ENCODE measurements at regions not wholly inside any gene's neighbourhood (a gene's known extent, or its start where the extent isn't known, plus 50 kb on each side); places are given as distances from the start of the nearest gene placed in this dataset.
A peak's percentile ranks its signal among the peaks of the same experiment; 100 is the strongest.
"Not testable (repeated sequence)": the region's sequence is repeated elsewhere in the genome, so short reads cannot be mapped to it uniquely, and the experiment has no call there.

DNA sequence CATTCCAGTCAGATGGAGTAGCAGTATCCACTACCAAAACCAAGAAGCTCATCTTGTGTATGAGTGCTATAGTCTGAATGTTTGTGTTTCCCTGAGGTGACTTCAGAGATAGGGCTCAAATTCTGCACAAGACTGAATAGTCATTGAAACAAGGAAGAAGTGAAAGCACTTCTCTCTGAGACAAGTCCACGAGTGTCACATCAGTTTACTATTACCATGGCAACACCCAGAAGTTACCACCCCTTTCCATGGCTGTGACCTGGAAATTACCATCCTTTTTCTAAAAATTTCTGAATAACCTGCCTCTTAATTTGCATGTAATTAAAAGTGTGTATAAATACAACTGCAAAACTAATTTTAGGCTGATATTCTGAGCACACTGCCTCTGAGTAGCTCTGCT lies 682.1 kb upstream of the ADGRB3 start:
- POLR2A ChIA-PET, result no interaction called here
- Histone ChIP-seq H3K36me3 (ENCODE audit: control insufficient read depth in 2 of 2, insufficient read depth in 2 of 2, low read length in 1 of 2) (no peaks in the 10 kb centered on the region), H2AFZ (ENCODE audit: control insufficient read depth, low read depth, low read length) (no peak overlapping the region), H3K9ac (ENCODE audit: control insufficient read depth, insufficient read depth, low read length) (no peak overlapping the region), H3K4me2 (ENCODE audit: control insufficient read depth, insufficient read depth) (no peak overlapping the region), H3K27ac (ENCODE audit: control insufficient read depth, insufficient read depth) (no peak overlapping the region), H3K79me2 (ENCODE audit: control insufficient read depth, insufficient read depth, low read length) (no peaks in the 10 kb centered on the region), H4K20me1 (ENCODE audit: control insufficient read depth, insufficient read depth) (no peaks in the 10 kb centered on the region), H3K4me3 (no peak overlapping the region), H3K4me1 (ENCODE audit: control insufficient read depth, insufficient read depth, low read length) (no peaks in the 10 kb centered on the region), H3K9me3 (replicated peaks; ENCODE audit: control insufficient read depth, insufficient read depth, low read length) (no peaks in the 10 kb centered on the region; the same call in 2 of the 3 replicates), H3K27me3 (replicated peaks in 1 of 2; ENCODE audit: control insufficient read depth in 2 of 2, insufficient read depth in 2 of 2, low read length in 1 of 2) (no peaks in the 10 kb centered on the region)
- CTCF ChIA-PET, result no interaction called here
- no TSS peak for BruUV-seq (replicated peaks)
- in situ Hi-C loops (cut with MboI), result no loop called here
- SMC1A ChIA-PET (ENCODE audit: uncharacterized antibody, unreplicated experiment), result interaction anchor here (1.0 kb wide), 1 partner anchor 9 kb away, joined by 6 read pairs; no protein-coding TSS in a partner anchor
- RAD21 ChIA-PET (ENCODE audit: unreplicated experiment), result no interaction called here
- FAIRE-seq (no peak), ATAC-seq (peak; percentile 36; the same call in 1 of the 3 replicates), DNase-seq (ENCODE audit: low read depth, low spot score) (no peak)
- intact Hi-C loops (cut with micrococcal nuclease; ENCODE audit: unreplicated experiment), result no loop called here
- TF ChIP-seq STAT3 (IDR thresholded peaks at IDR 0.05; ENCODE audit: low read depth, low read length), result no peak
- 0 out of 2 replicates have a peak, but pooled peaks have one; percentile 32 for TF ChIP-seq BMI1 (IDR thresholded peaks at IDR 0.05; ENCODE audit: borderline replicate concordance)
- 0% methylated on average over 1 of the region's 1 CpG for WGBS (ENCODE audit: insufficient coverage, insufficient replicate concordance, low lambda C conversion rate, missing lambda C conversion rate)

DNA sequence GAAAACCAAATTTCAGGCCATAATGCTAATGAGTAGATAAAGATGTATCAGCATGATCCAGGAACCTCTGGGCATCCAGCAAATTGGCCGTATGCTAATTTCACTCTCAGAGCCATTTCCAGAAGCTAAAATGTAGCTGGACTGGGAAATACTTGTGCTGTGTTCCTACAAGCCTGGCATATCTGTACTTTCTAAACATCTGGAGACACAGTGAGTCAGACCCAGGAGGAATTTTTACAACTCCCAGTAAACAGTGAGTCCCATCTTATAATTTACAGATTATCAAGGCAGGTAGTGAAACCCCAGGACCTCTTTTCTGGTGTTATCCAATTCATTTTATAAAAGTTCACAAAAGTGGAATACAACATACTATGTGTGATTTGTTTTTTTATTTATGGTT lies 683.0 kb upstream of the ADGRB3 start:
- Histone ChIP-seq H3K79me2 (ENCODE audit: control insufficient read depth, insufficient read depth, low read length) (no peaks in the 10 kb centered on the region), H3K4me2 (ENCODE audit: control insufficient read depth, insufficient read depth) (no peak overlapping the region), H3K9ac (ENCODE audit: control insufficient read depth, insufficient read depth, low read length) (no peak overlapping the region), H3K4me1 (ENCODE audit: control insufficient read depth, insufficient read depth, low read length) (no peaks in the 10 kb centered on the region), H3K4me3 (no peak overlapping the region), H3K36me3 (ENCODE audit: control insufficient read depth in 2 of 2, insufficient read depth in 2 of 2, low read length in 1 of 2) (no peaks in the 10 kb centered on the region), H2AFZ (ENCODE audit: control insufficient read depth, low read depth, low read length) (no peak overlapping the region), H3K27ac (ENCODE audit: control insufficient read depth, insufficient read depth) (no peak overlapping the region), H4K20me1 (ENCODE audit: control insufficient read depth, insufficient read depth) (no peaks in the 10 kb centered on the region), H3K9me3 (replicated peaks; ENCODE audit: control insufficient read depth, insufficient read depth, low read length) (no peaks in the 10 kb centered on the region; the same call in 2 of the 3 replicates), H3K27me3 (replicated peaks in 1 of 2; ENCODE audit: control insufficient read depth in 2 of 2, insufficient read depth in 2 of 2, low read length in 1 of 2) (no peaks in the 10 kb centered on the region)
- ChIA-PET SMC1A (ENCODE audit: uncharacterized antibody, unreplicated experiment) (interaction anchor here (0.8 to 1.2 kb wide), 2 partner anchors 9 to 18 kb away, joined by 3 to 4 read pairs; no protein-coding TSS in a partner anchor), POLR2A (interaction anchor here (1.1 kb wide), 1 partner anchor 20 kb away, joined by 3 read pairs; no protein-coding TSS in a partner anchor), CTCF (interaction anchor here (1.3 kb wide), 1 partner anchor 22 kb away, joined by 3 read pairs; no protein-coding TSS in a partner anchor), RAD21 (ENCODE audit: unreplicated experiment) (no interaction called here)
- WGBS (ENCODE audit: insufficient coverage, insufficient replicate concordance, low lambda C conversion rate, missing lambda C conversion rate), result 0% methylated on average over 1 of the region's 1 CpG
- no TSS peak for BruUV-seq (replicated peaks)
- DNase-seq (ENCODE audit: low read depth, low spot score) (no peak), FAIRE-seq (no peak), ATAC-seq (no peak)
- TF ChIP-seq CREB1 (IDR thresholded peaks at IDR 0.05; ENCODE audit: low read depth) (no peak), TCF12 (IDR thresholded peaks at IDR 0.05; ENCODE audit: low read depth, low read length) (no peak), ZNF24 (IDR thresholded peaks at IDR 0.05) (no peak), ESRRA (IDR thresholded peaks at IDR 0.05; ENCODE audit: low read length) (no peak), IRF4 (IDR thresholded peaks at IDR 0.05; ENCODE audit: low read depth, low read length) (no peak), RAD51 (IDR thresholded peaks at IDR 0.05) (no peak), NFYA (IDR thresholded peaks at IDR 0.05; ENCODE audit: borderline replicate concordance, low read depth, low read length) (no peak)
- TF ChIP-seq, protein P1, sequence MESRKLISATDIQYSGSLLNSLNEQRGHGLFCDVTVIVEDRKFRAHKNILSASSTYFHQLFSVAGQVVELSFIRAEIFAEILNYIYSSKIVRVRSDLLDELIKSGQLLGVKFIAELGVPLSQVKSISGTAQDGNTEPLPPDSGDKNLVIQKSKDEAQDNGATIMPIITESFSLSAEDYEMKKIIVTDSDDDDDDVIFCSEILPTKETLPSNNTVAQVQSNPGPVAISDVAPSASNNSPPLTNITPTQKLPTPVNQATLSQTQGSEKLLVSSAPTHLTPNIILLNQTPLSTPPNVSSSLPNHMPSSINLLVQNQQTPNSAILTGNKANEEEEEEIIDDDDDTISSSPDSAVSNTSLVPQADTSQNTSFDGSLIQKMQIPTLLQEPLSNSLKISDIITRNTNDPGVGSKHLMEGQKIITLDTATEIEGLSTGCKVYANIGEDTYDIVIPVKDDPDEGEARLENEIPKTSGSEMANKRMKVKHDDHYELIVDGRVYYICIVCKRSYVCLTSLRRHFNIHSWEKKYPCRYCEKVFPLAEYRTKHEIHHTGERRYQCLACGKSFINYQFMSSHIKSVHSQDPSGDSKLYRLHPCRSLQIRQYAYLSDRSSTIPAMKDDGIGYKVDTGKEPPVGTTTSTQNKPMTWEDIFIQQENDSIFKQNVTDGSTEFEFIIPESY (IDR thresholded peaks at IDR 0.05), result no peak
- in situ Hi-C loops (cut with MboI), result no loop called here
- intact Hi-C loops (cut with micrococcal nuclease; ENCODE audit: unreplicated experiment), result no loop called here

DNA sequence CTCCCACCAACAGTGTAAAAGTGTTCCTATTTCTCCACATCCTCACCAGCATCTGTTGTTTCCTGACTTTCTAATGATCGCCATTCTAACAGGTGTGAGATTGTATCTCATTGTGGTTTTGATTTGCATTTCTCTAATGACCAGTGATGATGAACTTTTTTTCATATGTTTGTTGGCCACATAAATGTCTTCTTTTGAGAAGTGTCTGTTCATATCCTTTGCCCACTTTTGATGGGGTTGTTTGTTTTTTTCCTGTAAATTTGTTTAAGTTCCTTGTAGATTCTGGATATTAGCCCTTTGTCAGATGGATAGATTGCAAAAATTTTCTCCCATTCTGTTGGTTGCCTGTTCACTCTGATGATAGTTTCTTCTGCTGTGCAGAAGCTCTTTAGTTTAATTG lies 687.3 kb upstream of the ADGRB3 start:
- SMC1A ChIA-PET (ENCODE audit: uncharacterized antibody, unreplicated experiment); BruUV-seq (replicated peaks); ATAC-seq; H3K27me3 ChIP-seq (replicated peaks in 1 of 2; ENCODE audit: control insufficient read depth in 2 of 2, insufficient read depth in 2 of 2, low read length in 1 of 2); POLR2A ChIA-PET; in situ Hi-C loops (cut with MboI); DNase-seq (ENCODE audit: low read depth, low spot score); H3K4me2 ChIP-seq (ENCODE audit: control insufficient read depth, insufficient read depth); H4K20me1 ChIP-seq (ENCODE audit: control insufficient read depth, insufficient read depth); H2AFZ ChIP-seq (ENCODE audit: control insufficient read depth, low read depth, low read length); H3K36me3 ChIP-seq (ENCODE audit: control insufficient read depth in 2 of 2, insufficient read depth in 2 of 2, low read length in 1 of 2); H3K4me1 ChIP-seq (ENCODE audit: control insufficient read depth, insufficient read depth, low read length); RAD21 ChIA-PET (ENCODE audit: unreplicated experiment); H3K27ac ChIP-seq (ENCODE audit: control insufficient read depth, insufficient read depth); H3K79me2 ChIP-seq (ENCODE audit: control insufficient read depth, insufficient read depth, low read length); intact Hi-C loops (cut with micrococcal nuclease; ENCODE audit: unreplicated experiment); H3K4me3 ChIP-seq; H3K9me3 ChIP-seq (replicated peaks; ENCODE audit: control insufficient read depth, insufficient read depth, low read length); H3K9ac ChIP-seq (ENCODE audit: control insufficient read depth, insufficient read depth, low read length); CTCF ChIA-PET; FAIRE-seq: not testable (repeated sequence)
- 42% methylated on average over 1 of the region's 1 CpG for WGBS (ENCODE audit: insufficient coverage, insufficient replicate concordance, low lambda C conversion rate, missing lambda C conversion rate)
